HAP-1 (cell line): ENCODE measurements at regions not wholly inside any gene's neighbourhood (a gene's known extent, or its start where the extent isn't known, plus 50 kb on each side); places are given as distances from the start of the nearest gene placed in this dataset.
"Not testable (repeated sequence)": the region's sequence is repeated elsewhere in the genome, so short reads cannot be mapped to it uniquely, and the experiment has no call there.

Experiments used
- DNase-seq, 2 experiments: peaks; one replicate each; pipeline ENCODE4 v3.0.0-alpha.2; 2016 to 2020; ENCODE audit warnings: low spot score in 2 of 2
- H3K27me3 ChIP-seq: fragments of 250-450 bp; sonication (Bioruptor Pico); 2 replicates; pipeline ENCODE4 v1.5.1; 2020; ENCODE audit warnings: low read depth, mild to moderate bottlenecking, moderate library complexity
- H3K36me3 ChIP-seq: fragments of 250-450 bp; sonication (Bioruptor Pico); replicated peaks from 2 replicates; pipeline ENCODE4 v1.5.1; 2020; ENCODE audit warnings: mild to moderate bottlenecking
- H3K4me1 ChIP-seq: fragments of 250-450 bp; sonication (Bioruptor Pico); 2 replicates; pipeline ENCODE4 v1.5.1; 2020; ENCODE audit warnings: mild to moderate bottlenecking
- H3K4me3 ChIP-seq: fragments of 250-450 bp; sonication (Bioruptor Pico); 2 replicates; pipeline ENCODE4 v1.5.1; 2020; ENCODE audit warnings: mild to moderate bottlenecking, moderate library complexity
- H3K9me3 ChIP-seq: fragments of 250-450 bp; sonication (Bioruptor Pico); 2 replicates; pipeline ENCODE4 v1.5.1; 2020; ENCODE audit warnings: mild to moderate bottlenecking, moderate library complexity
- in situ Hi-C: fragments of 300-500 bp; cut with MboI; formaldehyde crosslinking; loops from 3 replicates; pipeline ENCODE4 v1.14.3; 2020; ENCODE audit warnings: low sequenced_read_pairs, inconsistent platforms, mixed read lengths

GRCh38 chr3:124131580-124131979 is 139.7 kb upstream of the ROPN1 start:
- no peak for DNase-seq
- Histone ChIP-seq H3K36me3 (no peaks in the 10 kb centered on the region), H3K27me3 (peaks cover 6% of the 10 kb centered on the region)

DNA sequence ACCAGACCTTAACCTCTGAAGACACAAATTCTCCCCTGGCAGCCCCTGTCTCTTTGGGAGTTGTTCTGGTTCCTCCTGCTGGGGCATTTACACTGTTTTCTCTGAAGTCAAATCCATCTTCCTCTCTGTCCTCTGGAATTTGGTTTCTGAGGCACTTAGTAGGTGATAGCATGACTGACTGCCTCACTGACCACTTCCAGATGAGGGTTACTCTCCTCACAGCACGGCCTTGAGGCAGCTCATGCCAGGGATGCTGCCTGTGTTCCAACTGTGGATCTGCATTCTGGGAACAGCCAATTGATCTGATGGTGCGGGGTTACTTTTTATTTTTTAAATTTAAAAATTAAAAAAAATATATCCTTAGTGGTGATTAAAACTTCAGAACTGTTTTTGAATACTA is 140.9 kb upstream of the ROPN1 start:
- no peak overlapping the region for H3K4me3 ChIP-seq
- in situ Hi-C loops = no loop called here

More at GRCh38 chr3:124131580-124131979, 139.7 kb upstream of the ROPN1 start:
- in situ Hi-C loops = no loop called here
- H3K4me1 ChIP-seq = no peaks in the 10 kb centered on the region
- H3K4me3 ChIP-seq = no peak overlapping the region
- no peaks in the 10 kb centered on the region for H3K9me3 ChIP-seq

GRCh38 chr3:124133366-124133940 is 141.5 kb upstream of the ROPN1 start:
- H3K36me3 ChIP-seq = no peaks in the 10 kb centered on the region
- peaks cover 4% of the 10 kb centered on the region for H3K27me3 ChIP-seq
- no peak overlapping the region for H3K4me3 ChIP-seq
- in situ Hi-C loops = no loop called here
- H3K9me3 ChIP-seq = no peaks in the 10 kb centered on the region
- no peak for DNase-seq
- no peaks in the 10 kb centered on the region for H3K4me1 ChIP-seq

More for the DNA sequence above, 140.9 kb upstream of the ROPN1 start:
- no peaks in the 10 kb centered on the region for H3K9me3 ChIP-seq
- H3K36me3 ChIP-seq = no peaks in the 10 kb centered on the region
- DNase-seq = no peak
- no peaks in the 10 kb centered on the region for H3K4me1 ChIP-seq
- peaks cover 6% of the 10 kb centered on the region for H3K27me3 ChIP-seq

- no peak for DNase-seq
- in situ Hi-C loops = no loop called here
- H3K9me3 ChIP-seq = no peaks in the 10 kb centered on the region
- H3K36me3 ChIP-seq = no peaks in the 10 kb centered on the region
- no peaks in the 10 kb centered on the region for H3K4me1 ChIP-seq
- H3K4me3 ChIP-seq = no peak overlapping the region
- 0 out of 2 replicates have a peak, but pooled peaks cover 2% of the 10 kb centered on the region for H3K27me3 ChIP-seq
These were observed 145.3 kb upstream of the ROPN1 start for GRCh38 chr3:124137216-124137615.

GRCh38 chr3:124138148-124138547 is 146.2 kb upstream of the ROPN1 start:
- no peaks in the 10 kb centered on the region for H3K9me3 ChIP-seq
- in situ Hi-C loops = no loop called here
- H3K4me3 ChIP-seq = no peak overlapping the region
- no peaks in the 10 kb centered on the region for H3K36me3 ChIP-seq
- DNase-seq = no peak
- H3K27me3 ChIP-seq = peaks cover 7% of the 10 kb centered on the region; the same call in 1 of the 2 replicates
- H3K4me1 ChIP-seq = no peaks in the 10 kb centered on the region

DNA sequence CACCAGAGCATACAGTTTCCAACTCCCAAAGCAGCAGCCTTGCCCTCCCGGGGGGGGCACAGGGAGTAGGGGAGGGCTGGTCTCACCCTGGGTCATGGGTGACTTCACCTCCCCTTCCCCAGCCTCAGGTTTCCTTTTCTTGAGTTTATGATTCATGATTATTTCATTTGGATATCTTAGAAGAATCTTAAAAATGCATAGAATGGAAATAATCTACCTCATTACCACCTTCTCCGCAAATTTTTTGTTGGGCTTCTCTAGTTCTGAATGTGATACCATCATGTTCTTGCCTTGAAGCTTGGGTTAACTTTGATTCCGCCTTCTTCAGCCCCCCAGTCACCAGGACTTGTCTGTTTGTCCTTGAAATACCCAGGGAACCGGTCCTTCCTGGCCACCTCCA is 148.8 kb upstream of the ROPN1 start:
- DNase-seq = no peak
- Histone ChIP-seq H3K4me1 (no peaks in the 10 kb centered on the region), H3K9me3 (no peaks in the 10 kb centered on the region), H3K27me3 (peaks cover 15% of the 10 kb centered on the region), H3K36me3 (no peaks in the 10 kb centered on the region), H3K4me3 (no peak overlapping the region)
- in situ Hi-C loops = no loop called here

DNA sequence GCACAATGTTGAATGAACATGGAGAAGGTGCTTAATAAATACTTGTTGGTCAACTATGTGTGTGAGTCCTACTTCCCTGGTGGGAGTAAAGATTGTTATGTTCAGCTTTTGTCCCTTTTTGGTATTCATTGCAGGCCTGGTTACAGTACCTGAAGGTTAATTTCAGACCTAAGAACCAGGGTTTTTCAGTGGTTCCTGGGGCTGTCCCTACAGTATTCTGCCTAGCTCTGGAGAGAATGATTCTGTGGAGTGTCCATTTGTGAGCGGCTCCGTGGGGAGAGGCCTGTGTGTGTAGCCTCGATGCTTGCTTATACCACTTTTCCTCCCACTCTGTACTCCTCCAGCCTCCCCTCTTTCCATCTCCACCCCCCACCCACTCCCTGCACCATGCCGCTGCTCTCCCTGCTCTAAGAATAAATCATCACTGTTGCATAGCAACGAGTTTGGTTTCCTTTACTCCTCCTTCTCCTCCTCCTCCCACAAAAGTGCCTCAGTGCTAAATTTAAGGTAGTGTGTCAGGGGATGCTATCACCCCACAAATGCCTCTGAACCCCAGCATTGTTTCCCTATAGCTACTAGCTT is 150.6 kb upstream of the ROPN1 start:
- Histone ChIP-seq H3K36me3 (no peaks in the 10 kb centered on the region), H3K9me3 (no peaks in the 10 kb centered on the region), H3K4me1 (no peaks in the 10 kb centered on the region), H3K4me3 (no peak overlapping the region), H3K27me3 (peaks cover 15% of the 10 kb centered on the region)
- no peak for DNase-seq
- in situ Hi-C loops = no loop called here

DNA sequence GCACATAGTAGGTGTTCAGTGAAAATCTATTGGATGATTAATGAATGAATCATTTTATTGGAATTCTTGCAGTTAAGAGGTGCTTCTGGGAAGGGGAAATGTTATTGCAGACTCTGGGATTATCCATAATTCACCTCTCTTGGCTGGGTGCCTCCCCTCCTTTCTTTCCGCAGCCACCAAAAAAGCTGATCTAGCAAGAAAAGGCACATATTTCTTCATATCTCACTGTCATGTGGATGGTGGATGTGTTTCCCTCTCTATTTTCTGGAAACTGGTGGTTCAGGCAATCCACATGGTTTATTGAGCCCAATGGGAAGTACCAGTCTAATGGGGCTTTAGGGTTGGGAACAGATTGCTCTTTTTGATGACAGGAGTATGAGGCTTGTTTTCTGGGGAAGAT is 151.1 kb upstream of the ROPN1 start:
- DNase-seq = no peak
- H3K36me3 ChIP-seq = no peaks in the 10 kb centered on the region
- no peaks in the 10 kb centered on the region for H3K4me1 ChIP-seq
- H3K4me3 ChIP-seq = no peak overlapping the region
- peaks cover 15% of the 10 kb centered on the region for H3K27me3 ChIP-seq
- no peaks in the 10 kb centered on the region for H3K9me3 ChIP-seq
- in situ Hi-C loops = no loop called here

DNA sequence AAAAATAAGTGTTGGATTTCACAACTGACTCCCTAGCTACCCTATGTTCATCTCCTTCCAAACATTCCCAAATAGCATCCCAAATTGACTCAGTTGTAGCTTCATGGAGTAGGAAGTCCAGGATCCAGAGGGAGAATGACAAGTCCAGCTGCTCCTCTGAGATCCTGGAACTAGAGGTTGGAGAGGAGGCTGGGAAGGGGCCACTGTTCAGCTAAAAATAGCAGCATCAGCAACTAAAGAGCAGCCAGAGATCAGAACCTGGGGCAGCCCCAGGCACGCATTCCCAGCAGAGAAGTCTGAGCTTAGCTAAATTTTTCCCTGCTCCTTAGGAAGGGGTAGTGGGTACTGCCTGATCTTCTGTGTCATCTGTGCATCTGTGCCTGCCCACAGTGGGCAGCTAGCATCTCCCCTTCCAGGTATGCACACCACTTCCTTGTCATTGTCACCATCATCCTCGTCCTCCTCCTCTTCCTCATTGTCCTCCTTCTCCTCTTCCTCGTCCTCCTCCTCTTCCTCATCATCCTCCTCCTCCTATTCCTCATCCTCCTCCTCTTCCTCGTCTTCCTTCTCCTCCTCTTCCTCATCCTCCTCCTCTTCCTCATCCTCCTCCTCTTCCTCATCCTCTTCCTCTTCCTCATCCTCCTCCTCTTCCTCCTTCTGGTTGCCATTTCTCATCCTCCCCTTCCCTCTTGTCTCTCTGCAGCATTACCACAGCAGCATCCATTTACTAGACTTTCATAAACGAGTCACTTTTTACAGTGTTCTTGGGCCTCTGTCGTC is 152.3 kb upstream of the ROPN1 start:
- H3K4me1 ChIP-seq = no peaks in the 10 kb centered on the region
- in situ Hi-C loops = no loop called here
- H3K36me3 ChIP-seq = no peaks in the 10 kb centered on the region
- H3K4me3 ChIP-seq = no peak overlapping the region
- H3K9me3 ChIP-seq = no peaks in the 10 kb centered on the region
- DNase-seq = no peak
- H3K27me3 ChIP-seq = peaks cover 15% of the 10 kb centered on the region

GRCh38 chr3:124147429-124147828 is 155.5 kb upstream of the ROPN1 start:
- H3K4me1 ChIP-seq = no peaks in the 10 kb centered on the region
- in situ Hi-C loops = no loop called here
- H3K9me3 ChIP-seq = no peaks in the 10 kb centered on the region

DNA sequence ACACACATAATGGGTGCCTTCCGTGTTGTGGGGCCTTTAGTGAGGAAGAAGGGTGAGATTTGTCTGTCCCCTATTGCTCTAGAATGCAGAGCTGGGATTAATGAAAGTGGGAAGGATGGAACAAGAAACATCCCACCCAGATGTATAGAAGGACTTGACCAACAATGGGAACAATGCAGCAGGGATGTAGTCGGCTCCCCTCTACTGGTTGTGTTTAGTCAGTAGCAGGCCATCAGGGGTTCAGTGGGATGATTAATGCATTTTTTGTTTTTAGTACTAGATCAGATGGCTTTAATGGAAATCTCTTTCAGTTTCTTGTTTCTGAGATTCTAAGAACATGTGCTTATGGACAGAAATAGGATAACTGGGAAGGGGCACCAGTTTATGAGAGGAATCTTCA is 156.0 kb upstream of the ROPN1 start:
- no peaks in the 10 kb centered on the region for H3K36me3 ChIP-seq
- no peak for DNase-seq
- in situ Hi-C loops = no loop called here
- H3K4me1 ChIP-seq = no peaks in the 10 kb centered on the region
- H3K27me3 ChIP-seq = peaks cover 20% of the 10 kb centered on the region
- no peaks in the 10 kb centered on the region for H3K9me3 ChIP-seq
- no peak overlapping the region for H3K4me3 ChIP-seq

More at GRCh38 chr3:124147429-124147828, 155.5 kb upstream of the ROPN1 start:
- no peak for DNase-seq
- H3K27me3 ChIP-seq = peaks cover 23% of the 10 kb centered on the region
- no peaks in the 10 kb centered on the region for H3K36me3 ChIP-seq
- no peak overlapping the region for H3K4me3 ChIP-seq

GRCh38 chr3:124149081-124149480 is 157.2 kb upstream of the ROPN1 start:
- Histone ChIP-seq H3K27me3 (peaks cover 11% of the 10 kb centered on the region; the same call in 1 of the 2 replicates), H3K4me1 (no peaks in the 10 kb centered on the region), H3K36me3 (no peaks in the 10 kb centered on the region), H3K9me3 (no peaks in the 10 kb centered on the region), H3K4me3 (no peak overlapping the region)
- in situ Hi-C loops = no loop called here
- DNase-seq = no peak

- Histone ChIP-seq H3K36me3 (no peaks in the 10 kb centered on the region), H3K27me3 (peaks cover 10% of the 10 kb centered on the region; the same call in 1 of the 2 replicates), H3K4me1 (no peaks in the 10 kb centered on the region), H3K4me3 (no peak overlapping the region), H3K9me3 (no peaks in the 10 kb centered on the region)
- in situ Hi-C loops = no loop called here
- DNase-seq = no peak
These were observed 157.8 kb upstream of the ROPN1 start for GRCh38 chr3:124149771-124150170.

GRCh38 chr3:124152891-124153290 is 161.0 kb upstream of the ROPN1 start:
- DNase-seq, H3K4me1 ChIP-seq, H3K9me3 ChIP-seq, H3K4me3 ChIP-seq, in situ Hi-C loops, H3K36me3 ChIP-seq: not testable (repeated sequence)
- H3K27me3 ChIP-seq = peaks cover 10% of the 10 kb centered on the region; the same call in 1 of the 2 replicates
